ENCODE measurements at regions not wholly inside any gene's neighbourhood (a gene's known extent, or its start where the extent isn't known, plus 50 kb on each side); places are given as distances from the start of the nearest gene placed in this dataset.

DNA sequence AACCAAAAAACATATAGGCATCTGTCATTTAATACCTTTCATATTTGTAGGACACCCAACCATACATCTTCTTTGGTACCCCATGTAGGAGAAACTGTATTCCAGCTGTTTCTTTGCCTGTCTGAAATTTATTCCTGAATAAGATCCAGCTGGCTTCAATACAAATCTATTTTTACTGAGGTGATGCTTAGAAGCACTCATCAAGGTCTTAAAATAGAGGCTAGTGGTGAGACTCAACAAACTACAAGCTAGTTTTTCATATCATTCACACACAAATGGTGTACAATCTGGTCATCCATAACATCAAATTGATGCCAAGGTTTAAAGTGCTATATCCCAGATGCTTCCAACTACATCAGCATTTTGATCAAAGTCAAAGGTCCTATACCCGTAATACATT lies 1071.3 kb upstream of the MIR17HG start:
- TF ChIP-seq RAD21 (IDR thresholded peaks at IDR 0.05) = no peak
- TF ChIP-seq, protein P1, sequence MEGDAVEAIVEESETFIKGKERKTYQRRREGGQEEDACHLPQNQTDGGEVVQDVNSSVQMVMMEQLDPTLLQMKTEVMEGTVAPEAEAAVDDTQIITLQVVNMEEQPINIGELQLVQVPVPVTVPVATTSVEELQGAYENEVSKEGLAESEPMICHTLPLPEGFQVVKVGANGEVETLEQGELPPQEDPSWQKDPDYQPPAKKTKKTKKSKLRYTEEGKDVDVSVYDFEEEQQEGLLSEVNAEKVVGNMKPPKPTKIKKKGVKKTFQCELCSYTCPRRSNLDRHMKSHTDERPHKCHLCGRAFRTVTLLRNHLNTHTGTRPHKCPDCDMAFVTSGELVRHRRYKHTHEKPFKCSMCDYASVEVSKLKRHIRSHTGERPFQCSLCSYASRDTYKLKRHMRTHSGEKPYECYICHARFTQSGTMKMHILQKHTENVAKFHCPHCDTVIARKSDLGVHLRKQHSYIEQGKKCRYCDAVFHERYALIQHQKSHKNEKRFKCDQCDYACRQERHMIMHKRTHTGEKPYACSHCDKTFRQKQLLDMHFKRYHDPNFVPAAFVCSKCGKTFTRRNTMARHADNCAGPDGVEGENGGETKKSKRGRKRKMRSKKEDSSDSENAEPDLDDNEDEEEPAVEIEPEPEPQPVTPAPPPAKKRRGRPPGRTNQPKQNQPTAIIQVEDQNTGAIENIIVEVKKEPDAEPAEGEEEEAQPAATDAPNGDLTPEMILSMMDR (IDR thresholded peaks at IDR 0.05; ENCODE audit: low read depth, low read length, missing input control) = no peak
- TF ChIP-seq, protein P2, sequence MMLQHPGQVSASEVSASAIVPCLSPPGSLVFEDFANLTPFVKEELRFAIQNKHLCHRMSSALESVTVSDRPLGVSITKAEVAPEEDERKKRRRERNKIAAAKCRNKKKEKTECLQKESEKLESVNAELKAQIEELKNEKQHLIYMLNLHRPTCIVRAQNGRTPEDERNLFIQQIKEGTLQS (IDR thresholded peaks at IDR 0.05) = no peak
- no peak for TF ChIP-seq TAF1 (conservative IDR thresholded peaks at IDR 0.05)
- no peak for TF ChIP-seq YY1 (IDR thresholded peaks at IDR 0.05)

Data from liver (tissue), 3 donors.